HCT116 (cell line): ENCODE measurements at regions not wholly inside any gene's neighbourhood (a gene's known extent, or its start where the extent isn't known, plus 50 kb on each side); places are given as distances from the start of the nearest gene placed in this dataset.

Experiments
- ATAC-seq: fragments of 200-7000 bp; cut with Tn5 transposase; 2 replicates; pipeline ENCODE4 v1.9.1; 2020; ENCODE audit warnings: mild to moderate bottlenecking, moderate library complexity
- BruUV-seq: library from RNA; stranded (reverse); fragments of 400-500 nt; replicated peaks from 2 replicates; lab custom pipeline; 2021; lab: Mats Ljungman, UMichigan
- CTCF ChIA-PET: fragments of 300-600 bp; sonication (Branson Sonifier 250); formaldehyde crosslinking; loops from one replicate; lab custom pipeline; 2021; ENCODE audit warnings: antibody characterized with exemption; lab: Charles Lee
- POLR2A ChIA-PET: fragments of 300-600, 350-600 bp; sonication (Branson Sonifier 250); formaldehyde crosslinking; loops from one replicate; lab custom pipeline; 2021; ENCODE audit warnings: antibody characterized with exemption; lab: Charles Lee
- RAD21 ChIA-PET, 2 experiments: fragments of 300-600 bp; sonication (Branson Sonifier 250); formaldehyde crosslinking; loops; one replicate each; lab custom pipeline; 2023; ENCODE audit warnings: low total read pairs in 2 of 2; ENCODE audit not compliant: uncharacterized antibody in 2 of 2, unreplicated experiment in 2 of 2, low non-redundant PET in 1 of 2; lab: Charles Lee
- DNase-seq: peaks from one replicate; pipeline ENCODE4 v3.0.0-alpha.2; 2010; ENCODE audit warnings: low read depth, low spot score
- H2AFZ ChIP-seq: fragments of 200-600 bp; shearing (Covaris generic), sonication (generic); 2 replicates; pipeline ENCODE4 v1.6.1; 2017; ENCODE audit warnings: low read depth, mixed run types, mixed read lengths, antibody characterized with exemption, low read length; ENCODE audit not compliant: poor library complexity, severe bottlenecking
- H3K27ac ChIP-seq: 2 replicates; pipeline ENCODE4 v1.5.1; 2012; ENCODE audit warnings: low read depth, low read length
- H3K27me3 ChIP-seq: fragments of 200-600 bp; sonication (generic); 2 replicates; pipeline ENCODE4 v1.6.1; 2016; ENCODE audit warnings: mixed run types, low read length, mixed read lengths; ENCODE audit not compliant: insufficient read depth
- H3K36me3 ChIP-seq, 2 experiments: fragments of 200-500 bp in 1 of 2; fragments of 200-600 bp in 1 of 2; sonication (Bioruptor generic) in 1 of 2; sonication (generic) in 1 of 2; 2 replicates each; pipeline versions ENCODE4 v1.5.1 to v1.6.1; 2014 to 2016; ENCODE audit warnings: low read length in 2 of 2, inconsistent platforms in 1 of 2, mixed read lengths in 1 of 2, mixed run types in 1 of 2; ENCODE audit not compliant: insufficient read depth in 2 of 2, control insufficient read depth in 1 of 2
- H3K4me1 ChIP-seq, 2 experiments: fragments of 200-600 bp in 1 of 2; sonication (generic) in 1 of 2; 2 replicates each; pipeline versions ENCODE4 v1.5.1 to v1.6.1; 2012 to 2017; ENCODE audit warnings: low read length in 2 of 2, inconsistent platforms in 1 of 2, mild to moderate bottlenecking in 1 of 2, mixed read lengths in 1 of 2, mixed run types in 1 of 2, moderate library complexity in 1 of 2; ENCODE audit not compliant: insufficient read depth in 2 of 2, control insufficient read depth in 1 of 2
- H3K4me2 ChIP-seq: fragments of 200-600 bp; sonication (generic); 2 replicates; pipeline ENCODE4 v1.6.1; 2017; ENCODE audit warnings: mixed run types, low read length, mixed read lengths
- H3K4me3 ChIP-seq, 2 experiments: fragments of 200-600 bp in 1 of 2; sonication (generic) in 1 of 2; replicated peaks in 1 of 2; 2 replicates each; pipeline ENCODE4 v1.5.1; 2011 to 2016; ENCODE audit warnings: low read length in 2 of 2, control low read depth in 1 of 2, low read depth in 1 of 2, mild to moderate bottlenecking in 1 of 2, mixed read lengths in 1 of 2, mixed run types in 1 of 2
- H3K79me2 ChIP-seq: fragments of 200-600 bp; sonication (generic); 2 replicates; pipeline ENCODE4 v1.6.1; 2017; ENCODE audit warnings: mild to moderate bottlenecking, mixed run types, low read length, moderate library complexity, mixed read lengths; ENCODE audit not compliant: insufficient read depth
- H3K9ac ChIP-seq: fragments of 200-600 bp; sonication (generic); 2 replicates; pipeline ENCODE4 v1.6.1; 2016; ENCODE audit warnings: low read length, mixed read lengths
- H3K9me2 ChIP-seq: fragments of 200-600 bp; sonication (generic), shearing (Covaris generic); 2 replicates; pipeline ENCODE4 v1.6.1; 2017; ENCODE audit warnings: mixed run types, mild to moderate bottlenecking, moderate library complexity; ENCODE audit not compliant: insufficient read depth
- H3K9me3 ChIP-seq, 2 experiments: fragments of 200-500 bp in 1 of 2; fragments of 200-600 bp in 1 of 2; sonication (Bioruptor generic) in 1 of 2; sonication (generic) in 1 of 2; 2 replicates each; pipeline ENCODE4 v1.6.1; 2014 to 2017; ENCODE audit warnings: low read length in 2 of 2, mixed read lengths in 2 of 2, inconsistent platforms in 1 of 2, low read depth in 1 of 2, mild to moderate bottlenecking in 1 of 2, mixed run types in 1 of 2, moderate library complexity in 1 of 2; ENCODE audit not compliant: control insufficient read depth in 1 of 2, insufficient read depth in 1 of 2
- H4K20me1 ChIP-seq: fragments of 200-600 bp; sonication (generic), shearing (Covaris generic); 2 replicates; pipeline ENCODE4 v1.6.1; 2017; ENCODE audit warnings: mixed run types, mild to moderate bottlenecking, moderate library complexity; ENCODE audit not compliant: insufficient read depth
- CBX3 ChIP-seq: IDR thresholded peaks from 2 replicates; pipeline ENCODE4 v1.6.1; 2012; ENCODE audit warnings: low read depth
- CEBPB ChIP-seq: IDR thresholded peaks from 2 replicates; pipeline ENCODE4 v1.6.1; 2012; ENCODE audit warnings: low read depth
- EZH2 ChIP-seq: fragments of 200-600 bp; sonication (generic); IDR thresholded peaks from 2 replicates; pipeline ENCODE4 v1.6.1; 2017; ENCODE audit warnings: antibody characterized with exemption, mixed run types
- EZH2phosphoT487 ChIP-seq: fragments of 200-600 bp; IDR thresholded peaks from 2 replicates; pipeline ENCODE4 v1.6.1; 2018; ENCODE audit warnings: antibody characterized with exemption, borderline replicate concordance
- POLR2A ChIP-seq: IDR thresholded peaks from 2 replicates; pipeline ENCODE4 v1.7.0; 2011; ENCODE audit warnings: borderline replicate concordance; ENCODE audit not compliant: insufficient read depth, insufficient read length; ENCODE audit errors: extremely low read depth
- POLR2AphosphoS5 ChIP-seq: IDR thresholded peaks from 2 replicates; pipeline ENCODE4 v1.6.1; 2011; ENCODE audit warnings: mild to moderate bottlenecking, low read depth, low read length, moderate library complexity
- RAD21 ChIP-seq: IDR thresholded peaks from 2 replicates; pipeline ENCODE4 v1.6.1; 2012; ENCODE audit warnings: low read depth, mild to moderate bottlenecking
- SIN3A ChIP-seq: IDR thresholded peaks from 2 replicates; pipeline ENCODE4 v1.6.1; 2012; ENCODE audit warnings: low read depth
- SP1 ChIP-seq: IDR thresholded peaks from 2 replicates; pipeline ENCODE4 v1.6.1; 2012; ENCODE audit warnings: low read depth
- SRF ChIP-seq: IDR thresholded peaks from 2 replicates; pipeline ENCODE4 v1.6.1; 2012; ENCODE audit warnings: low read depth
- TCF7L2 ChIP-seq: IDR thresholded peaks from 2 replicates; pipeline ENCODE4 v1.7.0; 2011; ENCODE audit warnings: borderline replicate concordance, inconsistent platforms; ENCODE audit not compliant: insufficient read depth, insufficient read length; ENCODE audit errors: extremely low read depth
- ZBTB33 ChIP-seq: IDR thresholded peaks from 2 replicates; pipeline ENCODE4 v1.6.1; 2011; ENCODE audit warnings: mild to moderate bottlenecking, low read length, moderate library complexity; ENCODE audit not compliant: insufficient replicate concordance; ENCODE audit errors: extremely low read depth
- intact Hi-C: fragments of 100-400 bp; cut with micrococcal nuclease; formaldehyde crosslinking; loops from 2 replicates; pipeline ENCODE4 v1.10.0; 2022

- H3K79me2 ChIP-seq = no peaks in the 10 kb centered on the region
- H3K27me3 ChIP-seq = no peaks in the 10 kb centered on the region; the same call in 1 of the 2 replicates
- ChIA-PET POLR2A (no interaction called here), CTCF (no interaction called here), RAD21 (no interaction called here)
- H3K9ac ChIP-seq = no peak overlapping the region
- H4K20me1 ChIP-seq = no peaks in the 10 kb centered on the region
- no TSS peak for BruUV-seq
- no peaks in the 10 kb centered on the region for H3K9me2 ChIP-seq
- H2AFZ ChIP-seq = no peak overlapping the region
- H3K4me3 ChIP-seq = no peak overlapping the region
- no peaks in the 10 kb centered on the region for H3K9me3 ChIP-seq
- no peak for DNase-seq
- TF ChIP-seq ZBTB33 = no peak
- H3K4me1 ChIP-seq = no peaks in the 10 kb centered on the region
- no peak overlapping the region for H3K4me2 ChIP-seq
- intact Hi-C loops = no loop called here
- H3K36me3 ChIP-seq = no peaks in the 10 kb centered on the region
- ATAC-seq = no peak
- no peak overlapping the region for H3K27ac ChIP-seq
Measured at GRCh38 chr5:159698322-159698721, 218.0 kb upstream of the ADRA1B start.

- ChIA-PET RAD21 (no interaction called here), POLR2A (no interaction called here), CTCF (no interaction called here)
- no peaks in the 10 kb centered on the region for H4K20me1 ChIP-seq
- no TSS peak for BruUV-seq
- no peak for DNase-seq
- no peak overlapping the region for H3K27ac ChIP-seq
- no peak overlapping the region for H2AFZ ChIP-seq
- no peak overlapping the region for H3K4me2 ChIP-seq
- no peak overlapping the region for H3K4me3 ChIP-seq
- H3K4me1 ChIP-seq = no peaks in the 10 kb centered on the region
- H3K36me3 ChIP-seq = no peaks in the 10 kb centered on the region
- TF ChIP-seq EZH2 = no peak
- TF ChIP-seq CEBPB = no peak
- TF ChIP-seq RAD21 = no peak
- no peak for TF ChIP-seq SP1
- no peak for TF ChIP-seq ZBTB33
- no peak for TF ChIP-seq POLR2AphosphoS5
- TF ChIP-seq SIN3A = no peak
- no peak for TF ChIP-seq CBX3
- TF ChIP-seq EZH2phosphoT487 = no peak
- no peak for TF ChIP-seq TCF7L2
- no peak for TF ChIP-seq SRF
- TF ChIP-seq POLR2A = no peak
- intact Hi-C loops = no loop called here
- no peaks in the 10 kb centered on the region for H3K79me2 ChIP-seq
- no peak for ATAC-seq
- no peaks in the 10 kb centered on the region for H3K9me3 ChIP-seq
- no peaks in the 10 kb centered on the region; the same call in 1 of the 2 replicates for H3K27me3 ChIP-seq
- H3K9ac ChIP-seq = no peak overlapping the region
- H3K9me2 ChIP-seq = no peaks in the 10 kb centered on the region
Measured at GRCh38 chr5:159700016-159700415, 216.3 kb upstream of the ADRA1B start.
